ENCODE measurements at regions not wholly inside any gene's neighbourhood (a gene's known extent, or its start where the extent isn't known, plus 50 kb on each side); places are given as distances from the start of the nearest gene placed in this dataset.
A peak's percentile ranks its signal among the peaks of the same experiment; 100 is the strongest.

DNA sequence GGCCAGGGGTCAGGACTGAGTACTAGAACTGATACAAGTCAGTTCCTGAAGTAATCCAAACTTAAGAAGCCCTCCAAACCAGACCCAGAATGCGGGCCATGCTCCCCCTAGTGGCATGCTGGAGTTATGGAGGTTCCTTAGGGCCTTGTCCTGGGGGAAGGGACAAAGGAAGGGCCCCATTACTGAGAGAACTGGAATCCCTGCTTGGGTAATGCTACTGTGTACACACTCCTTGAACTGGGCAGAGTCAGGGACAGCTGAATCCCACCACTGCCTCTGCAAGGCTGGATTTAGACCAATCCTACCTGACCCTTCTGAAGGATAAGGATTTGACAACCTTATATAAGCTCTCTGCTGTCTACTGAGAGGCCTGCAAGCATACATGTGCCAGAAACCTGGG lies 97.3 kb upstream of the AKIP1 start:
- Histone ChIP-seq H3K27me3 (ENCODE audit: insufficient read depth, poor library complexity, severe bottlenecking) (no peaks in the 10 kb centered on the region), H3K27ac (replicated peaks) (peak overlapping the region; percentile 64), H3K4me3 (replicated peaks; ENCODE audit: insufficient read depth, low read length) (no peak overlapping the region)
- DNase-seq (ENCODE audit: low read depth in 1 of 2, low spot score in 1 of 2) = peak; percentile 62 to 86
- TF ChIP-seq, protein P1, sequence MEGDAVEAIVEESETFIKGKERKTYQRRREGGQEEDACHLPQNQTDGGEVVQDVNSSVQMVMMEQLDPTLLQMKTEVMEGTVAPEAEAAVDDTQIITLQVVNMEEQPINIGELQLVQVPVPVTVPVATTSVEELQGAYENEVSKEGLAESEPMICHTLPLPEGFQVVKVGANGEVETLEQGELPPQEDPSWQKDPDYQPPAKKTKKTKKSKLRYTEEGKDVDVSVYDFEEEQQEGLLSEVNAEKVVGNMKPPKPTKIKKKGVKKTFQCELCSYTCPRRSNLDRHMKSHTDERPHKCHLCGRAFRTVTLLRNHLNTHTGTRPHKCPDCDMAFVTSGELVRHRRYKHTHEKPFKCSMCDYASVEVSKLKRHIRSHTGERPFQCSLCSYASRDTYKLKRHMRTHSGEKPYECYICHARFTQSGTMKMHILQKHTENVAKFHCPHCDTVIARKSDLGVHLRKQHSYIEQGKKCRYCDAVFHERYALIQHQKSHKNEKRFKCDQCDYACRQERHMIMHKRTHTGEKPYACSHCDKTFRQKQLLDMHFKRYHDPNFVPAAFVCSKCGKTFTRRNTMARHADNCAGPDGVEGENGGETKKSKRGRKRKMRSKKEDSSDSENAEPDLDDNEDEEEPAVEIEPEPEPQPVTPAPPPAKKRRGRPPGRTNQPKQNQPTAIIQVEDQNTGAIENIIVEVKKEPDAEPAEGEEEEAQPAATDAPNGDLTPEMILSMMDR (IDR thresholded peaks at IDR 0.05; ENCODE audit: insufficient read depth, low read length) = peak; percentile 69
- TF ChIP-seq GABPA (IDR thresholded peaks at IDR 0.05; ENCODE audit: low read depth) = no peak
- 0 out of 2 replicates have a peak, but pooled peaks have one; percentile 1 for TF ChIP-seq SPI1 (IDR thresholded peaks at IDR 0.05; ENCODE audit: borderline replicate concordance, low read depth)

DNA sequence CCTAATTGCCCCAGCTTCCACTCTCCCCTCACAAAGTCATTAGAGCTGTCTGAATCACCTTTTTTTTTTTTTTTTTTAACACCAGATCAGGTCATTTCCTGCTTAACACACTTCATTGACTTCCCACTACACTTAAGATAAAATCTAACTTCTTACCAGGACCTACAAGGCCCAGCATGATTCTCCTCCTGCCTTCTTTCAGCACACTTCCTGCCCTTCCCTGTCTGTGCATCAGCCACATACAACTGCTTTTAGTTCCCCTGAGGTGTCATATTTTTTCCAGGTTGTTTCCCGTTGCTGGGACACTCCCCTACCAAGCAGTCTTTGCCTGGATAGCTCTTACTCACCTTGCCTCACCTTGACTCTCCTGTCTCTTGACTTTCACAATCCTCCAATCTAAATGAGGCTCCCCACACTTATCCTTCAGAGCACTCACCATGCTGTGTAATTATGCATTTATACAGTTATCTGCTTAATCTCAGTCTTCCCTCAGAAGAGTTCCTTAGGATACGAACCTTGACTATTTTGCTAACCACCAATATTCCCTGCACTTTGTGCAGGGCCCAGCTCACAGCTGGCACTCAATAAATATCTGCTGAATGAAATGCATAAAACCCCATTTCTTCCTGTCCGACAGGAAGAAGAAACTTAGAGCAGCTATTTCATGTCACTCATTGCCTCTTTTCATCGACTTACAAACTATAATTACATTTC lies 96.6 kb upstream of the AKIP1 start:
- Histone ChIP-seq H3K27ac (replicated peaks) (peak overlapping the region; percentile 64), H3K27me3 (ENCODE audit: insufficient read depth, poor library complexity, severe bottlenecking) (no peaks in the 10 kb centered on the region), H3K4me3 (replicated peaks; ENCODE audit: insufficient read depth, low read length) (no peak overlapping the region)
- peak in 1 of 2 experiments; percentile 27 for DNase-seq (ENCODE audit: low read depth in 1 of 2, low spot score in 1 of 2)
- TF ChIP-seq GABPA (IDR thresholded peaks at IDR 0.05; ENCODE audit: low read depth) (no peak), SPI1 (IDR thresholded peaks at IDR 0.05; ENCODE audit: borderline replicate concordance, low read depth) (no peak), POLR2AphosphoS5 (IDR thresholded peaks at IDR 0.05; ENCODE audit: low read depth) (no peak), REST (IDR thresholded peaks at IDR 0.05; ENCODE audit: insufficient replicate concordance, low read depth) (no peak)
- TF ChIP-seq, protein P1 (IDR thresholded peaks at IDR 0.05; ENCODE audit: insufficient read depth, low read length) = no peak

DNA sequence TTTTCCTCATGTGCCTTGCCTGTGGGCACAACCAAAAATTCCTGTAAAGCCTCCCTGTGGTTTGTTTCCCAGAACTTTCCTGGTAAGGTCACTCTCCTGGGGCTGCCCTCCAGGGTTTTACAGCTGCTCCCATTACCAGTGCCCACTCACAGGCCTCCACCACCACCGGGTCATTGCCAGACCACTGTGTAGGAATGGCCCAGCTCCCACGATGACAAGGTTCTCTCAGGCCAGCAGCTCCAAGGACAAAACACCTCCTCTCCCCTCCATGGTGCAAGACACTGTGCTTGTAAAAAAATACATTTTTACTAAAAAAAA lies 96.1 kb upstream of the AKIP1 start:
- Histone ChIP-seq H3K4me3 (replicated peaks; ENCODE audit: insufficient read depth, low read length) (no peak overlapping the region), H3K27me3 (ENCODE audit: insufficient read depth, poor library complexity, severe bottlenecking) (no peaks in the 10 kb centered on the region), H3K27ac (replicated peaks) (peak overlapping the region; percentile 2)
- TF ChIP-seq SPI1 (IDR thresholded peaks at IDR 0.05; ENCODE audit: borderline replicate concordance, low read depth) (no peak), GABPA (IDR thresholded peaks at IDR 0.05; ENCODE audit: low read depth) (no peak), POLR2AphosphoS5 (IDR thresholded peaks at IDR 0.05; ENCODE audit: low read depth) (no peak)
- no peak for DNase-seq (ENCODE audit: low read depth in 1 of 2, low spot score in 1 of 2)

DNA sequence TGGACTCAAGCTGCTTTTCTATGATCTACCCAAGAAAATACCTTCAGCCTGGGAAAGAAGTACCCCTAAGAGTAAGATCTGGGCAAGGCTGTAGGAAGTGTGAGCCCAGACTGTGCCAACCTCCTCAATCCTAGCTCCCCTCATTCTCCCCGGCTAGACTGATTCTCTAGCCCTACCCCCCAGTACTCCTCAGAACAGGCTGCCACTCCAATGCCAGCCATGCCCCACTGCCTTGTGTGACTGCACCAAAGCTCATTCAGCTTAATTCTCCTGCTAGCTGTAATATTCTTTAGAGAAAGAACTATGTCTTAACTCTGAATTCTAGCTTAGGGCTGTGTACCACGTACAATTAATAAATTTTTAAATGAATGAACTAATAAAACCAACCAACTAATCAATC lies 92.6 kb upstream of the AKIP1 start:
- H3K27me3 ChIP-seq (ENCODE audit: insufficient read depth, poor library complexity, severe bottlenecking) = no peaks in the 10 kb centered on the region
- H3K27ac ChIP-seq (replicated peaks) = no peak overlapping the region
- TF ChIP-seq REST (IDR thresholded peaks at IDR 0.05; ENCODE audit: insufficient replicate concordance, low read depth) (no peak), POLR2AphosphoS5 (IDR thresholded peaks at IDR 0.05; ENCODE audit: low read depth) (no peak), SPI1 (IDR thresholded peaks at IDR 0.05; ENCODE audit: borderline replicate concordance, low read depth) (no peak), GABPA (IDR thresholded peaks at IDR 0.05; ENCODE audit: low read depth) (no peak)
- TF ChIP-seq, protein P1 (IDR thresholded peaks at IDR 0.05; ENCODE audit: insufficient read depth, low read length) = no peak
- no peak overlapping the region for H3K4me3 ChIP-seq (replicated peaks; ENCODE audit: insufficient read depth, low read length)
- DNase-seq (ENCODE audit: low read depth in 1 of 2, low spot score in 1 of 2) = no peak

All from HL-60 (cell line).